ENCODE measurements at regions not wholly inside any gene's neighbourhood (a gene's known extent, or its start where the extent isn't known, plus 50 kb on each side); places are given as distances from the start of the nearest gene placed in this dataset.

- no peaks in the 10 kb centered on the region for H3K36me3 Mint-ChIP-seq (ENCODE audit: low read depth)
- no peak for TF ChIP-seq CTCF (IDR thresholded peaks at IDR 0.05; ENCODE audit: unreplicated experiment in 3 of 3)
These were observed 251.1 kb downstream of the EFNB2 start for GRCh38 chr13:106284358-106284757.

GRCh38 chr13:106281426-106281825, 254.0 kb downstream of the EFNB2 start:
- peaks cover 11% of the 10 kb centered on the region for H3K9me3 Mint-ChIP-seq
- H3K27me3 Mint-ChIP-seq (ENCODE audit: low read depth): no peaks in the 10 kb centered on the region
- H3K27ac Mint-ChIP-seq: no peak overlapping the region
- no peaks in the 10 kb centered on the region for H3K4me1 Mint-ChIP-seq
- no peak for TF ChIP-seq CTCF (IDR thresholded peaks at IDR 0.05; ENCODE audit: unreplicated experiment in 3 of 3)
- H3K36me3 Mint-ChIP-seq (ENCODE audit: low read depth): no peaks in the 10 kb centered on the region
- no peak overlapping the region for H3K4me3 Mint-ChIP-seq

More at GRCh38 chr13:106284358-106284757, 251.1 kb downstream of the EFNB2 start:
- H3K9me3 Mint-ChIP-seq: peaks cover 11% of the 10 kb centered on the region
- no peaks in the 10 kb centered on the region for H3K27me3 Mint-ChIP-seq (ENCODE audit: low read depth)
- no peak overlapping the region for H3K27ac Mint-ChIP-seq
- H3K4me3 Mint-ChIP-seq: no peak overlapping the region
- H3K4me1 Mint-ChIP-seq: no peaks in the 10 kb centered on the region

GRCh38 chr13:106277484-106278154, 257.8 kb downstream of the EFNB2 start:
- Mint-ChIP-seq H3K36me3 (ENCODE audit: low read depth) (no peaks in the 10 kb centered on the region), H3K27ac (no peak overlapping the region), H3K9me3 (peaks cover 9% of the 10 kb centered on the region), H3K27me3 (ENCODE audit: low read depth) (no peaks in the 10 kb centered on the region), H3K4me3 (no peak overlapping the region), H3K4me1 (no peaks in the 10 kb centered on the region)
- no peak for TF ChIP-seq CTCF (IDR thresholded peaks at IDR 0.05; ENCODE audit: unreplicated experiment in 3 of 3)

- no peak overlapping the region for H3K27ac Mint-ChIP-seq
- TF ChIP-seq CTCF (IDR thresholded peaks at IDR 0.05; ENCODE audit: unreplicated experiment in 3 of 3): no peak
- H3K4me3 Mint-ChIP-seq: no peak overlapping the region
- no peaks in the 10 kb centered on the region for H3K36me3 Mint-ChIP-seq (ENCODE audit: low read depth)
- H3K27me3 Mint-ChIP-seq (ENCODE audit: low read depth): no peaks in the 10 kb centered on the region
- H3K9me3 Mint-ChIP-seq: peaks cover 5% of the 10 kb centered on the region
- no peaks in the 10 kb centered on the region for H3K4me1 Mint-ChIP-seq
These were observed 258.6 kb downstream of the EFNB2 start for GRCh38 chr13:106276876-106277275.

GRCh38 chr13:106275446-106276032, 259.9 kb downstream of the EFNB2 start:
- H3K4me1 Mint-ChIP-seq: no peaks in the 10 kb centered on the region
- no peak for TF ChIP-seq CTCF (IDR thresholded peaks at IDR 0.05; ENCODE audit: unreplicated experiment in 3 of 3)
- no peaks in the 10 kb centered on the region for H3K36me3 Mint-ChIP-seq (ENCODE audit: low read depth)
- no peaks in the 10 kb centered on the region for H3K9me3 Mint-ChIP-seq
- H3K4me3 Mint-ChIP-seq: no peak overlapping the region
- no peaks in the 10 kb centered on the region for H3K27me3 Mint-ChIP-seq (ENCODE audit: low read depth)
- H3K27ac Mint-ChIP-seq: no peak overlapping the region
